HepG2 (cell line): ENCODE measurements at regions not wholly inside any gene's neighbourhood (a gene's known extent, or its start where the extent isn't known, plus 50 kb on each side); places are given as distances from the start of the nearest gene placed in this dataset.

Source experiments
- ADNP ChIP-seq: sonication (generic); formaldehyde crosslinking; IDR thresholded peaks from 2 replicates; pipeline ENCODE4 v1.4.0; 2020; ENCODE audit warnings: missing genetic modification reagents
- AHDC1 ChIP-seq: sonication (generic); formaldehyde crosslinking; IDR thresholded peaks from 2 replicates; pipeline ENCODE4 v1.5.1; 2020; ENCODE audit warnings: mild to moderate bottlenecking, missing genetic modification reagents, borderline replicate concordance
- ERF ChIP-seq: IDR thresholded peaks from 2 replicates; pipeline ENCODE4 v1.6.1; 2018; ENCODE audit warnings: missing biosample characterization, missing genetic modification reagents
- ETV6 ChIP-seq: sonication (generic); formaldehyde crosslinking; conservative IDR thresholded peaks from 2 replicates; pipeline ENCODE4 v1.4.0; 2020; ENCODE audit warnings: missing genetic modification reagents
- HNRNPK ChIP-seq: fragments of 200-400 bp; formaldehyde crosslinking; IDR thresholded peaks from 2 replicates; pipeline ENCODE4 v1.6.1; 2018; ENCODE audit warnings: low read length, low read depth, moderate library complexity, mild to moderate bottlenecking; ENCODE audit not compliant: poor library complexity, severe bottlenecking
- IRF1 ChIP-seq: sonication (generic); formaldehyde crosslinking; IDR thresholded peaks from 2 replicates; pipeline ENCODE4 v1.4.0; 2020; ENCODE audit warnings: low read depth, mild to moderate bottlenecking, missing genetic modification reagents
- KMT2A ChIP-seq: sonication (generic); formaldehyde crosslinking; IDR thresholded peaks from 2 replicates; pipeline ENCODE4 v1.4.0; 2020; ENCODE audit warnings: missing genetic modification reagents
- NKX3-1 ChIP-seq: sonication (generic); formaldehyde crosslinking; IDR thresholded peaks from 2 replicates; pipeline ENCODE4 v1.5.0; 2020; ENCODE audit warnings: missing genetic modification reagents
- RBM39 ChIP-seq: fragments of 200-400 bp; formaldehyde crosslinking; IDR thresholded peaks from one replicate; pipeline ENCODE4 v1.6.1; 2018; ENCODE audit warnings: antibody characterized with exemption, mild to moderate bottlenecking, low read depth, low read length; ENCODE audit not compliant: poor library complexity, severe bottlenecking
- SRY ChIP-seq: sonication (generic); formaldehyde crosslinking; IDR thresholded peaks from 2 replicates; pipeline ENCODE4 v1.8.0; 2022; ENCODE audit warnings: mild to moderate bottlenecking, missing genetic modification reagents
- TFE3 ChIP-seq: IDR thresholded peaks from 2 replicates; pipeline ENCODE4 v1.6.1; 2016
- THAP9 ChIP-seq: sonication (generic); formaldehyde crosslinking; IDR thresholded peaks from 2 replicates; pipeline ENCODE4; 2020; ENCODE audit warnings: missing genetic modification reagents, mild to moderate bottlenecking, borderline replicate concordance
- ZFP1 ChIP-seq: IDR thresholded peaks from 2 replicates; pipeline ENCODE4 v1.6.1; 2016
- ZFP36L1 ChIP-seq: sonication (generic); formaldehyde crosslinking; IDR thresholded peaks from 2 replicates; pipeline ENCODE4 v1.8.0; 2022; ENCODE audit warnings: mild to moderate bottlenecking, missing genetic modification reagents, moderate library complexity
- ZFP90 ChIP-seq: sonication (generic); formaldehyde crosslinking; IDR thresholded peaks from 2 replicates; pipeline ENCODE4 v1.8.0; 2022; ENCODE audit warnings: missing genetic modification reagents, mild to moderate bottlenecking, inconsistent platforms, borderline replicate concordance
- ZNF432 ChIP-seq: sonication (generic); formaldehyde crosslinking; IDR thresholded peaks from 2 replicates; pipeline ENCODE4 v1.5.0; 2020; ENCODE audit warnings: missing genetic modification reagents, mild to moderate bottlenecking, borderline replicate concordance
- ZNF501 ChIP-seq: sonication (generic); formaldehyde crosslinking; IDR thresholded peaks from 2 replicates; pipeline ENCODE4 v1.5.1; 2020; ENCODE audit warnings: mild to moderate bottlenecking, moderate library complexity, missing genetic modification reagents
- ZNF562 ChIP-seq: sonication (generic); formaldehyde crosslinking; IDR thresholded peaks from 2 replicates; pipeline ENCODE4 v1.8.0; 2022; ENCODE audit warnings: missing genetic modification reagents, borderline replicate concordance
- ZNF839 ChIP-seq: sonication (generic); formaldehyde crosslinking; IDR thresholded peaks from 2 replicates; pipeline ENCODE4 v1.4.0; 2020; ENCODE audit warnings: missing genetic modification reagents, mild to moderate bottlenecking, borderline replicate concordance
- ZSCAN30 ChIP-seq: sonication (generic); formaldehyde crosslinking; IDR thresholded peaks from 2 replicates; pipeline ENCODE4 v1.5.0; 2020; ENCODE audit warnings: mild to moderate bottlenecking, missing genetic modification reagents

- peak; percentile 51; the same call in 1 of the 2 replicates for TF ChIP-seq AHDC1 (CRISPR knock-in tag)
- TF ChIP-seq ZNF501, result peak; percentile 79; the same call in 1 of the 2 replicates
- TF ChIP-seq ADNP (CRISPR knock-in tag), result no peak
- no peak for TF ChIP-seq SRY (CRISPR knock-in tag)
- TF ChIP-seq ZSCAN30 (CRISPR knock-in tag), result no peak
- no peak; the same call in none of the 2 replicates for TF ChIP-seq ZFP90 (CRISPR knock-in tag)
- no peak for TF ChIP-seq ZNF562 (CRISPR knock-in tag)
- no peak for TF ChIP-seq ZNF432 (CRISPR knock-in tag)
- TF ChIP-seq HNRNPK, result no peak
- TF ChIP-seq THAP9 (CRISPR knock-in tag), result 0 out of 2 replicates have a peak, but pooled peaks have one; percentile 62
- TF ChIP-seq ZFP1, result no peak
- 0 out of 2 replicates have a peak, but pooled peaks have one; percentile 66 for TF ChIP-seq TFE3
- no peak for TF ChIP-seq ZFP36L1
- TF ChIP-seq NKX3-1, result no peak
- no peak for TF ChIP-seq IRF1 (CRISPR knock-in tag)
- TF ChIP-seq ETV6, result peak; percentile 39; the same call in 1 of the 2 replicates
- TF ChIP-seq ERF (CRISPR knock-in tag), result peak; percentile 88; the same call in 1 of the 2 replicates
- no peak for TF ChIP-seq ZNF839 (CRISPR knock-in tag)
- no peak for TF ChIP-seq RBM39
- TF ChIP-seq KMT2A (CRISPR knock-in tag), result peak; percentile 67; the same call in 1 of the 2 replicates
Observed at GRCh38 chr2:8627692-8628085, 54.2 kb upstream of the ID2 start (continued).
